ENCODE measurements at regions not wholly inside any gene's neighbourhood (a gene's known extent, or its start where the extent isn't known, plus 50 kb on each side); places are given as distances from the start of the nearest gene placed in this dataset.
A peak's percentile ranks its signal among the peaks of the same experiment; 100 is the strongest.

GRCh38 chr6:138692058-138692977 lies 81.3 kb upstream of the CCDC28A start (continued):
- TF ChIP-seq KDM4A (IDR thresholded peaks at IDR 0.05; ENCODE audit: low read depth, low read length, severe bottlenecking), result peak; percentile 62
- TF ChIP-seq SP4 (IDR thresholded peaks at IDR 0.05; ENCODE audit: low read length), result no peak
- TF ChIP-seq SIN3A (conservative IDR thresholded peaks at IDR 0.05 in 1 of 2, IDR thresholded peaks at IDR 0.05 in 1 of 2; ENCODE audit: low read depth in 1 of 2, low read length in 2 of 2), result 0 out of 4 replicates have a peak, but pooled peaks of 1 of the 2 experiments have one; percentile 2
- peak; percentile 59 for TF ChIP-seq CTBP2 (IDR thresholded peaks at IDR 0.05; ENCODE audit: borderline replicate concordance, insufficient read depth, insufficient read length, low read length)
- TF ChIP-seq RAD21 (IDR thresholded peaks at IDR 0.05 in 1 of 2, conservative IDR thresholded peaks at IDR 0.05 in 1 of 2; ENCODE audit: low read depth in 2 of 2, low read length in 2 of 2), result peak; percentile 21 to 50; a peak in 3 of 4 replicates
- TF ChIP-seq CHD2 (IDR thresholded peaks at IDR 0.05; ENCODE audit: low read length), result no peak
